ENCODE measurements at regions not wholly inside any gene's neighbourhood (a gene's known extent, or its start where the extent isn't known, plus 50 kb on each side); places are given as distances from the start of the nearest gene placed in this dataset.

DNA sequence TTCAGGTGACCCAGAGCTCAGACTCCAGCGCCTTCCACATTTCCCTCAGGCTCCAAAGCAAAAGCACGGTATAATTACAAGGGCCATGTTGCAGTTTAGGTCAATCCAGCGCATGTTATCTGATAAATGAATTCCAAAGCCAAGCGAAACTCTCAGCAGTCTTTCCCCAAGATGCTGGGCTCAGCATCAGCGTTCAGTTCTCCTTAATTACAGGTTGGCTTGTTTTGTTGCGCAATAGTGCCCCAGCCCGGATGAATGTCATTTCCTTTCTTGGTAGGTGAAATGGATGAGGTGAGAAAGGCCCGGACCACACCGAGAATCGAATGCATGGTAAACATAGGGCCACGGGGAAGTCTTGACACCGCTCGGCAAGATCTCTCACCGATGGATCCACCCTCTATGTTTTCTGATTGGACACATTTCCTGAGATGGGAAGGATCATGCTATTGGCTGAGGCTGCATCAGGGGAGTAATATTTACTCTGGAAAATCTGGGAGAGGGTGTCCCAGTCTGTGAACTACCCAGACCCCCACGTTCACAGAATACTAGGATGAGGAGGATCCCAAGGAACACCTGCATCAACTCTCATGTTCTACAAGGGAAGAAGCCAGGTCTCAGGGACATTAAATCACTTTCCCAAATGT is 221.2 kb upstream of the ANKRD55 start:
- no peak for DNase-seq

GRCh38 chr5:56451742-56452141 is 218.6 kb upstream of the ANKRD55 start:
- DNase-seq: no peak

DNA sequence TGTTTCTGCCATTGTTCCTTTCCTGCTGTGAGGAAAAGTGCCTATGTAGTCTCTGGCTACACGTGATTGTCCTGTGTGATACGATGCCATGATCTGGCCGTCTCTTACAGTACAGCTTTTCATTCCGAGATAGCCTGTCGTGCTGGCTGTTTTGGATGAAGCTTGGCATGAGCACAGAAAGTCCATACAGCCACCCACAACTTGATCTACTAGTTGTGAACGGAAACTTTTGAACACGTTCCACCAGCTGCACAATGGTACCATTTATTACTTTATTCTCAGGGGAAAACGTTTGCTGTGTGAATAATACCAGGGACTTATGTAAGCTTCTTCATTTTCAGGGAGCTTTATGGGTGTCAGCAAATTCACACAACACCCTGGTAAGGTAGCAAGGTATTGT is 217.6 kb upstream of the ANKRD55 start:
- no peak for DNase-seq

- DNase-seq: no peak
Observed at GRCh38 chr5:56449071-56449640, 216.0 kb upstream of the ANKRD55 start.

DNA sequence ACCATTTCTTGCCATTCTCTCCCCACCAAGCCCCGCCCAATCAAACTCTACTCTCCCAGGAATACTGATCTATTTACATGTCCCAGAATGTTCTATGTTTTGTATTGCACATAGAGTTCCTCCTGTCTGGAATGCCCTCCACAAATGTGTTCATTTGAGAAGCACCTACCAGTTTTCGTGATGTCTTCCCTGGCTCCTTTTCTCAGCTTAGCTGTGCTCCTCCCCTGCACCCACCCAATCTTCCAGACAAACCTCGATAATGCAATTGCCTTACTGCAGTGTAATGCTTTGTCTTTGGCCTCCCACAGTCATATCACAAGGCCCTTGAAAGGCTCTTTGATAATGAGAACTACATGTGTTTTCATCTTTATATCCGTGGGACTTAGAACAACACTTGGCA is 214.5 kb upstream of the ANKRD55 start:
- no peak for DNase-seq

- DNase-seq: no peak
Observed at GRCh38 chr5:56447232-56447631, 214.1 kb upstream of the ANKRD55 start.

- DNase-seq: no peak
Observed at GRCh38 chr5:56446728-56447127, 213.6 kb upstream of the ANKRD55 start.

DNA sequence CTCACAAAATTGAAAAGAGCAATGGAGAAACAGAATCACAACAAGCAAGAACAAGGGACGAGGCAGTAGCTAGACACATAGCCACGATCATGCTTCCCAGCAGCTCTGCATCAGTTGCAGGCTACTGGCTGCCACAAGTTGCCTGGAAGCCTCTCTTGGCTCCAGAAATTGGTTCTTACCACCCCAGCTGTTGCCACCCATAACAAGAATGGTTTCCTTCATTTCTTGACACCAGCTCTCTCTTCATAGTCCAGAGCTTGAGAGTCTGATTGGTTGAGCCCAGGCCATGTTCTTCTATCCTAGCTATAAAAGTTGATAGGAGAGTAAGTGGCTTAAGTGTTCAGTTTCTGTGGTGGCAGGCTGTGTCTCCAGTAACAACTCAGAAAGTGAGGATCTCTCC is 210.7 kb upstream of the ANKRD55 start:
- no peak for DNase-seq

GRCh38 chr5:56440871-56441740 is 208.0 kb upstream of the ANKRD55 start:
- no peak for DNase-seq

DNA sequence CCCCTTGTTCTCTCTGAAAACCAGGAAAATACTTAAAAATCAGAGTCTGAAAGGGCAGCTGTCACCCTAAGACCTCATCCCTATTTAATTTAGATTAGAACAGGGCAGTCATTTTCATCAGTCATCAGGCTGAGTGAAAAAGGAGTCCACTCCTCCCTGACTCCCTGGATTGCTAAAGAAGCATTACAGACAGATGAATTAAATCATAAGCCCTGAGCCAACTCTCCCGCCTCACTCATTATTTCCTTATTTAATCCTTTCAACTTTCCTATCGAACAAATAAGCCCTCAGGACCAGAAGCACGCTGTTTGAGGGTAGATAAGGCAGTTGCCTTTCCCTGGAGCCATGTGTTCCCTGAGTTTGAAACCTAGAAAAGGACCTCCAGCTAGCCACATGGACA is 201.9 kb upstream of the ANKRD55 start:
- no peak for DNase-seq

DNA sequence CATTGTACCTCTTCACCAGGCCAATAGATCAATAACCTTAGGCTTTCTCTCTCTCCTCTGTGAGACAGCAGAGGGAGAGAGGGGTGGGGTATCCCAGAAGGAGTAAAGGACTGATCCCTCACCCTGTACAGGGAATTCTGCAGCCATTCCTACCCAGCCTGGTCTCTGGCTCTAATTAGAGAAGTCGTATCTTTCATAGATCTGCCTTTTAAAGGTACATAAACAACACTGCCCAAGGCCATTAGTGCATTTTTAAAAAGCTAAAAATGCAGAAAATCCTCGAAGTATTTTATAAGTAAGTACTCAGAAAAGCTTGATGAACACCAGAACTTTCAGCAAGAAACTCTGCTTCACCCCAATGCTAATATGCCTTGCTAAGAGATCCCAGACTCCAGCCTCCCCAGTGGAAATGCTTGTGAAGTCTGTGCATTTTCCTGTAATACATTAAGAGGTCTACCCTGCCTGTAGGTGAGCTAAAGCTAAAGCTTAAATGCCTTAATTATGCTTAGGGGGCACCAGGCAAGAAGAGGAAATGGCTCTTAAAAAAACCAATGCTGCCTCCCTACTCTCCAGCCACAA is 200.0 kb upstream of the ANKRD55 start:
- DNase-seq: no peak

GRCh38 chr5:56432321-56432720 is 199.2 kb upstream of the ANKRD55 start:
- no peak for DNase-seq

DNA sequence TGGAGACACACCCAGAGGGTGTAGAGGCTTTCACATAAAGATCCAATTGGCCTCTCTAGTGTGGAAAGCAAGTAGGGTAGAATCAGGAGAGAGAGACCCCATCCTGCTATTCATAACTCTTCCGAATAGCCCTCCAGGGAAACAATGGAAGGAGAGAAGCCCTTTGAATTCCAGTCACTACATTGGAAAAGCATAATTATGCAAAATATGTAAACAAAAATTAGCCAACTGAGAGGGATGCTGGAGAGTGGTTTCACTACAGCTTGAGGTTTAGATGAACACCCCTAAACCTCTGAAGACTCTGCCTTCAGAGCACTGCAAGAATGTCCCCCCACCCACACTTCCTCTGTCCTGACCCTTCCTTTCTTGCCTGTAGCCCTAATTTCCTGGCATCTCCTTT is 197.3 kb upstream of the ANKRD55 start:
- no peak for DNase-seq

DNA sequence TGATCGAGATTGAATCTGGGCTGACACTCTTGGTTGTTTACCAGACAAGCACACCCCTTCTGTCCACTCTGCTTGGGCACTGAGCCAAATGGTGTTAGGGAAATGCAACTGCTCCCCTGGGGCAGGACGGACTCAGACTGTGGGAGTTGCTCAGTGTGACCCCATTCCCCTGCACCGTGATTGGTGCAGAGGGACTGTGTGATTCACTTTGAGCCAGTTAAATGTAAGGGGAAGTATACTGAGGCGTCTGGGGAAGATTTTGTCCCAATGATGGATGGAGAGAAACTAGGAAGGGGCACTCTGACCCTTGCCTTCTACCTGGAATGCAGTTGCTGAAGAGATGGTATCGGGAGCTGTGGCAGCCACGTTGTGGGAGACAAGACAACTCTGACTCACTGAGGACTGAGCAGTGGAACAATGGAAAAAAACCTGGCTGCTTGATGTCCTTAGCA is 196.0 kb upstream of the ANKRD55 start:
- DNase-seq: no peak

GRCh38 chr5:56426693-56427092 is 193.6 kb upstream of the ANKRD55 start:
- no peak for DNase-seq

DNA sequence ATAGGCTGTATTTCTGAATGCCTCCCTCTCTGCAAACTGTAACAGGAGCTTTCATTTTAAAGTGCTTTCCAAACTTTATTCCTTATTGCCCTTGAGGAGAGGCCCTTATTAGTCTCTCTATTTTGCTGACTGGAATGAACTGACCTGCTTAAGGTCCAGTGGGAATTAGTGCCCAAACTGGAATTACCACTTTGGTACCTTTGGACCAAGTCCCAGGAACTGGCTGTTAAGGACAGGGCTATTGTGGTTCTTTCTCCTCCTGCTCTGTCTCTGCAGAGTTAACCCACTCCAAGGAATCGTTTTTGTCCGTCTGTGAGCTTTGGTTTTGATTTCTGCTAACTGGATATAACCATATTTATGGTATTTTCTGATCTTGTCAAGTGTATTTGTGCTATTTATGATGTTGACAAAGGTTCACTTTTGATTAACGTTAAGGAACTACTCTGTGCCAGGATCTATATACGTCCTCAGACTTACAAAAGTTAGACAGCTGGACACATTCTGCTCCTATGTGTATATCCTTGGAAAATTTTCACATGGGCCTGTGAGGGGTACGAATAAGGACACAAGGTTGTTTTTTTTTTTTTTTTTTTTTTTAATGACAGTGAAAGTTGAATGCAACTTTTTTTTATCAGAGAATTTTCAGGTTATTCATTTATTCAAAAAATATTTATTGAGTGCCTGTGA is 189.1 kb upstream of the ANKRD55 start:
- DNase-seq: peak; percentile 34

- no peak for DNase-seq
Observed at GRCh38 chr5:56421246-56422075, 188.3 kb upstream of the ANKRD55 start.

GRCh38 chr5:56420323-56420722 is 187.2 kb upstream of the ANKRD55 start:
- DNase-seq: no peak

DNA sequence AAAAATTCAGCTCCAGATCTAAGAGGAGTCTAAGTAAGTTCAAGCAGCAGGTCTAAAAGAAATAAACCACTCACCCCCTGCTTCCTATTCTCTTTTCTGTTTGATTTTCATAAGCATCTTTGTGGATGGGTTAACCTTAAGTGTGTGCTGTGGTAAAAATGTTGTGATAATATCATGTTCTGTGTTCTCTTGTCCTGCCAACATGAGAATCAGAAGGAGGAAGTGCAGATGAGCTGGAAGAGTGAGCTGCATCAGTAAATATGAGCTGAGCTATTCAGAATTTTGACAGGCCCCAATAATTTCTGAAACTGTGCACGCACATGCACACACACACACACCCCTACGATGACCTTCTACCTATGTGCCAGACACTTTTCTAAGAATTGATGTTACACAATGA is 186.5 kb upstream of the ANKRD55 start:
- DNase-seq: no peak

DNA sequence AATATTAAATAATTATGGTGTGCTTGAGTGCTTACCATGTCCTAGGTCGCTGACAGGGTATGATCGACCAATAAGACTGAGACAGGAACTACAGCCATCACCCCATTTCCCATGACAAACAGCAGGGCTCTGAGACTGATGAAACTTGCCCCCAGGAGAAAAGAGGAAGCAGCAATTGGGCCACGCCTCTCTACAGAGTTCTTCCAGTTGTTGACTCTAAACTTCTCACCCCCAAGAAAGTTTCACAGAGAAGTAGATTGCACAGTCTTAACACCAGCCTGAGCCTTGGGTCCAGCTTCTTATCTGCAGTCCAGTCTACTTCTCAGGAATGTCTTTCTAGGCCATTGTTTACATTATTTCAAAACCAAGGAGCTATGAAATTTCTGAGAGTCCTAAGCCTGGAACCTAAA is 182.2 kb upstream of the ANKRD55 start:
- no peak for DNase-seq

DNA sequence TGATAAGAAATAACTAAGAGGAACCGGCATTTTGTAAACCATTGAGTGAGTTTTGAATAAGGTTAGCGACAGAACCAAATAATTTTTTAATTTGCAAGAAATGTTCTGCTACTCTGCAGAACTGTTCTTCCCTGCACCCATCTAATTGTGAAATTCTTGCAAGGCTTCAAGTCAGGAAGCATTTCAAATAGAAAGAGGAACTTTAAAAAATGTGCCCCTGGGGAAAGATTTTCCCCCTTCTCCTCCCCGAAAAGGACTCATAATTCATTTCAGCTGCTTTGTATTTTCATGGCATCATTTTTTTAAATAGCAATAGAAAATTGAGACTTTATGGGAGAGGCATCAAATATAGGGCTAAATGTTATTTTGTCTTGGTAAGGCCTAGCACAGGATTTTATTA is 180.9 kb upstream of the ANKRD55 start:
- no peak for DNase-seq

GRCh38 chr5:56413546-56413945 is 180.4 kb upstream of the ANKRD55 start:
- no peak for DNase-seq
